ENCODE measurements at regions not wholly inside any gene's neighbourhood (a gene's known extent, or its start where the extent isn't known, plus 50 kb on each side); places are given as distances from the start of the nearest gene placed in this dataset.

DNA sequence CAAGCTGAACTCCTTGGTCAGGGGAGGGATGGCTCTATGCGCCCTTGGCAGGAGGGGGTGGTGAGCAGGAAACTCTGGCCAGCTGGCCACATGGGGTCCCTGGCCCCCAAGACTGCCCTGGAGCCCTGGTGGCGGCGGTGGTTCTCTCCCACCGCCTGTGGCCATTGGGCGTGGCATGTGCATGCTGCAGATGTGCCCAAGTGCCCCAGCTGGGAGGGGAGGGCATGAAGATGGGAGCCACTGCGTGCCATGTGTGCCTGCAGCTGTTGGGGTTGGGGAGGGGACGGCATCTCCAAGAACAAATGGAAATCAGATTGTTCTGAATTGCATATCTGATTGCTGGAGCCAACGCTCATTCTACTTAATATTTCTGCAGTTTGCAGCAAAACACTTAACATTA lies 115.7 kb upstream of the IGF1 start:
- no peak for DNase-seq (ENCODE audit: low read depth)

DNA sequence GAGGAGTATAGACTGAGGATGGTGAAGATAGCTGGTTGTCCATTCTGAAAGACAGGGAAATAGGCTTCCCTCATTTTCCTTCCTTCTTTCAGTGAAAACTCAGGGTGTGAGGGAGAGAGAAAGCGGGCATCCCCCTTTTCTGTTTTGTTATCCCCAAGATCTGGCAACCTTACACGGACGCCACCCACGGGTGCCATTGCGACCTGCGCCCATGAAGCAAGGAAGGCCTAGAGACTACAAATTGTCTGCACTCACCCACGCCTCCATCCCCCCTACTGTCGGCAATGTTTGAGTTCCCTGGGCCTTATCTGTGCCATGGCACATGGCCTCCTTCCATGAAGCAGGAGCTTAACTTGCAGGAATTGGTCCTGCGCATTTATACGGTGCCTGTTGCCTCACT lies 115.0 kb upstream of the IGF1 start:
- no peak for DNase-seq (ENCODE audit: low read depth)

DNA sequence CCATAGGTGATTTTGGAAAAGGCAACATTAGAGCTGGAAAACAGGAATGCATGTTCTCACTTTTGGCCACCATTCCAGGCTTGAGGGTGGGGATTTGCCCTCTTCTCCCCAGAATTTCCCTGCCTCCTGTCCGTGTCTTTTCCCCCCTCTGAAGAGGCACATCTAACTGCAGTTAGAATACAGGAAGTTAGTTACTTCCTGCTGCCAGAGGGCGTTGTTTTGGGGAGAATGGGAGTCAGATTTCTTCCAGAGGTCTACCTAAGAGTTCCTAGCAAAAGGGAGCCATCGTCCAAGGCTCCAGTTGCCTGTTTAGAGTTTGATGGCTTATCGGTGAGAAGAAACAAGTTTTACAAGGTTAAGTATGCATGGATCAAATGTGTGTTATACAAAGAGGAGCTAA lies 112.8 kb upstream of the IGF1 start:
- DNase-seq (ENCODE audit: low read depth): no peak

DNA sequence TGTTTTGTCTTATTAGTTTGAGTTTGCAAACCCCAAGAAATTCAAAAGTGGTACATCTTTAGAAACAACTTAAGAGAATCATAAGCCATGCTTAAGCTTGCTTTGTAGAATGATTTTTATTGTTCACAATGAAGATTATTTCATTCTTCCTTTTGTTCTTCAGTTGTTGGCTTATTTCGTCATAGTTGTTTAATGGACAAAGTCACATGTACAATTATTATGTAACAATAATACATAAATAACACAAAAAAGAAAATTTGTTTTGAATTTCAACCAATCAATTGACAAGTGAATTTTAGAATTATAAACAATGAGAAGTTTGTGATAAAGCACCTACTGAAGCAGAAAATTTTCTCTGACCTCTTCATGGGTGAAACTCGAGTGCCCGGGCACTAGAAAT lies 111.8 kb upstream of the IGF1 start:
- no peak for DNase-seq (ENCODE audit: low read depth)

DNA sequence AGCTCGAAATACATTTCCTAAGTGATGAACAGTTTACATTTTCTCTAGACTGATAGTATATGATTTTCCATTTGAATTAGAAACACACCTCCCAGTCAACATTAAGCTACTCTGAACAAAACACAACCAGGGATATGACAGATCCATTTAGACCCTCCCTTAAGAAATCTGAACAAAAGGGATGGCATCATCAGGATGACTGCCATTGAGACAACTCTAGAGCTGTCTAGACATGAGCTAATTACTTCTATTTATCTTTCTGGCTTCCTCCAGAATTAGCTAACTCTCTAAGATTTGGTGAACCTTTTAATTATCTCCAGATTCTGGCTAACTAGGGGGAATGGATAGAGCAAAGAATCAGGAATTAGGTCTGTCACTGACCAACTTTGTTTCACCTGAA lies 92.9 kb upstream of the IGF1 start:
- no peak for DNase-seq (ENCODE audit: low read depth)

DNA sequence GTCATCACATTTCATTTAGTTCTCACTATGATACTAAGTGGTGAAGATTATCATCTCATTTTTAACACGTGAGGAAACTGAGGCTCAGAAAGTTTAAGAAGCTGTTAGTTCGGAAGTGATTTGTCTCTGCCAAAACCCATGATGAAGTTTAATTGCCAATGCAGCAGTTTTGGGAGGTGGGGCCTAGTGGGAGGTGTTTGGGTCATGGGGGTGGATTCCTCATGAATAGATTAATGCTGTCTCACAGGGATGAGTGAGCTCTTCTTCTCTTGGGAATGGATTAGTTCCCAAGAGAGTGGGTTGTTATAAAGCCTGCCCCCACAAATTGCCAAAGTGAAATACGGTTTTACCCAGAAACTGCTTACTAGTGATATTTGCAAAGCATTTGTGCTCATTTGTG lies 91.5 kb upstream of the IGF1 start:
- no peak for DNase-seq (ENCODE audit: low read depth)

DNA sequence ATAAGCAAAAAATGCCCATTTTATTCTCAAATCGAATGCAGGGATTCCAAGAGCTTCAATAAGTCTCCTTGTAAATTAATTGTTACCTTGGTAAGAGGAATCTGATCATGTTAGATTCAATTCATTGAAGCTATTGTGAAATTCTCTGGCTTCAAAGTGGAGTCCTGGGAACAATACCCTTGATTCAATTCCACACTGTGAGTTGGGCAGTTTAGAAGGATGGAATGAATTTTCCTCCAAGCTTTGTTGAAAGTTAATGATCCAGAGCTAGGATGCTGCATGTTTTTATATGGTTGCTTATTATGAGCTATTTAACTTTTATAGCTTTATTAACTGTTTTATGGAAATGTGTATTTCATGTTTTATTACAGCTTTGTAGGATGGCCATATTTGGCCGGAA lies 89.9 kb upstream of the IGF1 start:
- DNase-seq (ENCODE audit: low read depth): no peak

DNA sequence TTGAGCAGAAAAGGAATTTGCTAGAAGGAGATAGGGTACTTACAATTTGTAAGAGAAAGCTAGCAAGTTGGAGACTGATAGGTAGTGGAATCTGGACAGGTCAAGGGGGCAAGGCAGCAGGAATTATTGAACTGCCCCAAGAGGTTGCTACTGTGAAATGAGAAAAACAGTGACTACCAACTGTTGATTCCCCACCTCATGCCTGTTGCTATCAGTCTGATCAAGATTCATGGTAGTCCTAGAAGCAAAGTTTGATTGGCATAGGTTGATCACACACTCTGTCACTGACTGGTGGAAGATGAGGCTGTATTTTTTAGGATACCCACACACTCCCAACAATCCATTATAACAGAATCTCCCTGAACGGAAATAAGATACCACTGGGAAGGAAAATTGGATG lies 89.4 kb upstream of the IGF1 start:
- no peak for DNase-seq (ENCODE audit: low read depth)

DNA sequence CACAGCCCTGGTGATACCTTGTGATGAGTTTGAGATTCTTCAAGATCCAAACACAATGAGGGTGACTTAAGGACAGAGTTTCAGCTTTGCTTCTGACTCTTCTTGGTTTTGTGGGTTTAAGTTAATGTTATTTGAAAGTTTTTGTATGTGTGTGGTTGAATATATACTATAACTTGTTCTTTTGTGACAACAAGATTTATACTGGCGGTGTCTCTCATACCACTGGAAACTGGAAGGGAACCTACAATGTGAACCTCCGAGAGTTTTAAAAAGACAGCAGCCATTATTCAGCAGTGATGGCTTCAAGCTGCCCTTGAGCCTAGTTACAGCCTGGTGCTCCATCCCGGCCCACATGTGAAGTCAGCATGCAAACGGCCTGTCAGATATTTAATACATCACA lies 87.9 kb upstream of the IGF1 start:
- no peak for DNase-seq (ENCODE audit: low read depth)

DNA sequence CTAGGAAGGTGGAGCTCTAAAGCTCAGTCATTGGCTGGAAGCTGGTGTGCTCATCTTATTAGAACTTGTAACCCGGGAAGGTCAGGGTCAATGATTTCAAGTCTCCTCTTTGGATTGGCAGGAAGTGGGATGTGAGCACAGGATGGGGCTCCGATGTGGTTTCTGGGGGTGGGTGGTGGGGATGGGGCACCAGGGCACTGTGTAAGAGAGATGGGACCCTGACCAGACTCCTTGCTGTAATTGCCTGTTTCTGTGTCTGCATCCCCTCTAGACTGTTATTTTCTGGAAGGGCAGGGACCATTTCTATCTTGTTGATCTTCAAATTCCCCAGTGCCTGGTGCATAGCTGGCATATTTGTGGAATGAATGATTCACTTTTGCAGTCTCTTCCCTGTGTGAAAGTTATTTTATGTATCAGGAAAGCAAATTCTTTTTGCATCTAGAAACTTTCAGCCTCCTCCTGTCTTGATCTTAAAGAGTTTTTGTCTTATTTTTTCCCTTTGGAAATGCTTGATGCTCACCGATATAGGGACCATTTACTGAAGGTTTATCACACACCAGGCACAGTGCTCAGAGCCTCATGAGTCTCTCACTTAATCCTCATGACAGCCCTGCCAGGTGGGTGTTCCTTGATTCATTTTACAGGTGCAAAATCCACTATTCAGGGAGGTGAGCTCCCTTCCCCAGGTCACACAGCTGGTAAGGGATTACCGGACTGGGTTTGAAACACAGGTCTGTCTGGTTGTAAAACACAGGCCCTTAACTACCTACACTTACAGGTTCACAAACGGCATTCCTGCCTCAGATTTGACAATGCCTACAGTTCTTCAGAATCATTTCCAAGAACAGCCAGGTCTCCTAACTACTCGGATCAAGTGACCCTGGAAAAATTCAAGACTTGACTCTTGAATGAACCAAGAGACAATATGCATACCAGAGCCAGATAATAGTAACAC lies 86.9 kb upstream of the IGF1 start:
- peak; percentile 87 for DNase-seq (ENCODE audit: low read depth)

DNA sequence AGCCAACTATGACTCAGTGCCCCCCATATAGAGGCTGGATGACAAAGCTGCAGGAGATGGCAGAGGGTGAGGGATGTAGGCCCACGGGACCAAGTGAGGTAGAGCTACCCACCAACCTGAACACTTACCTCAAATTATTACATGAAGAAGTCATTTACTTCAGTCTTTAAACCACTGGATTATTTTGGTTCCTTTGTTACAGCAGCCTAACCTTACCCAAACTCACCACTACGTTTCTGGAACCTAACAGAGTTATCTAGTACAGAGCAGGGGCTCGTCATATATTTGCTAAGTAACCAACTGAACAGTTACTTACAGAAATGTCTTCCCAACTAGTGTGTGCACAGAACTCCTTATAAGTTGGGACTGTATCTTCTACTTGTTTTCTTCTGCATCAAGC lies 85.2 kb upstream of the IGF1 start:
- DNase-seq (ENCODE audit: low read depth): no peak

DNA sequence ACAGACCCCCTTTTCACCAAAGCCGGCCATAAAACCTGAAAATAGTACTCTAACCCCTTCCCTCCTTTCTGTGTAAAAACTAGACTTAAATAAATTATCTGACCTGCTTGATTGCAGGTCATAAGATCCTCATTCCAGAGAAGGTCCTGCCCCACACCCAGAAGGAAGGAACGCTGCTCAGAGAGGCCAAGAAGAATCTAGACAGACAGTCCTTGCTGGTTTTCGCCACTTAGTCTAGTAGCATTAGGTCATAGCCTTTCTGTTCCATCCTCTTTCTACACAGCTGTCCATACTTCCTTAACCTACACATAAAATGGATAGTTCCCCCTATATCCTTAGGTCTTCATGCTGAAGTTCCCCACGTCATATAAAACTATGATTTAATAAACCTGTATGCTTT lies 83.7 kb upstream of the IGF1 start:
- no peak for DNase-seq (ENCODE audit: low read depth)

DNA sequence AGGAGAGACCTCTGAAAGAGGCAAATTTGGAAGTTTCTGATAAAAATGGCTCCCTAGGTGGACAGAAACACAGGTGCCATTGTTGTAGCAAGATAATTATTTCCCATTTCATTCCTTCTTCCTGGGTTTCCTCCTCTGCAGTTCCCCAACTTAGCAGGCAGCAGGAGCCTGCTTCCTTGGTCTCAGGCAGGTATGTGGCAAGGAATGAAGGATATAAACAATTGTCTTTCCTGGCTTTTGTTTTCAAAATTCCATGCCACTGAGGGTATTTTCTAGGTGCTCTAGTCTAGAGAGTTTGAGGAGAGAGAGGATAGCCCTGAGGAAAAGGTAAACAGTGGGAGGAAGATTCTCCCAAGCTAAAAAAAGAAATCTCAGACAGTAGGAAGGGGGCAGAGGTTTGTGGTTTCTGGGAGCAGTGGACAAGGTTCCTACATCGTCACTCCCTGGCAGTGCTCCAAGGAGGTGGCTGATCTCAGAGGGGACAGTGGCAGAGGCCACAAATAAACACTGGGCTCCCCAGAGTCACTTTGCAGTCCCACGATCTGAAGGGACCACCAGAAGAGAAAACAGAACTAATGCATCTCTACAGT lies 82.6 kb upstream of the IGF1 start:
- DNase-seq (ENCODE audit: low read depth): no peak

DNA sequence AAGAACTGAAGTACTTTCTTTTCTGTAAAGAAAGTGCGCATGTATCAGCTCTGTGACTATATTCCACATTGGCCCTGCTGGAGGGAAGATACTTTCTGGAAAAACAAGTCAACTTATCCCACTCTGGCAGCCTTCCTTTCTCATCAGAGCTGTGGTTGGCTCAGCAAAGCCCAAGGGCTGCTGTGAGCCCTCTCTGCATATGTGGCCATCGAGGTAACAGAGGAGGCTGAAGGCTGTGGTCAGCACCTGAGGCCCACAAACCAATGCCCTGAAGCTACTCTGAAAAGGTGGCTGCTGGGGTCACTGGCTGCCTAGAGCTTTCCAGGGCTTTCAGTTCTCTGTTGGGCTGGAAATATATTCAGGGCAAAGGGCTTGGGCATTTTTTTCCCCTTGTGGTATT lies 70.8 kb upstream of the IGF1 start:
- no peak for DNase-seq (ENCODE audit: low read depth)

DNA sequence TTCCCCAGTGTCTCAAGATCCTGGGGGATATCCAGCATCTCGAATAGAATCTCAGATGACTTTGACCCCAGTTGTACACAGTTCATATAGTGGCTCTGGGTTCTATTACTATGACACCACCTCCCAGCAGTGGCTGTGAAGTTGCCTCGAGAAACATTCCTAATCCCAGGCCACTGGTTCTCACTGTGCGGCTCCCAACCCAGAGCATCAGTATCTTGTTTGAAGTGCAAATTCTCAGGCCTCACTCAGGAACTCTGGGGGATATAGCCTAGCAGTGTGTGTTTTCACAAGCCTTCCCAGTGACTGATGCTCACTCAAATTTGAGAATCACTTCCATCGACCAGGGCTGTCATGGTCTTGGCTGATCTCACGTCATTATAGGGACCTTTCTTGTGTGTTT lies 69.3 kb upstream of the IGF1 start:
- DNase-seq (ENCODE audit: low read depth): no peak

DNA sequence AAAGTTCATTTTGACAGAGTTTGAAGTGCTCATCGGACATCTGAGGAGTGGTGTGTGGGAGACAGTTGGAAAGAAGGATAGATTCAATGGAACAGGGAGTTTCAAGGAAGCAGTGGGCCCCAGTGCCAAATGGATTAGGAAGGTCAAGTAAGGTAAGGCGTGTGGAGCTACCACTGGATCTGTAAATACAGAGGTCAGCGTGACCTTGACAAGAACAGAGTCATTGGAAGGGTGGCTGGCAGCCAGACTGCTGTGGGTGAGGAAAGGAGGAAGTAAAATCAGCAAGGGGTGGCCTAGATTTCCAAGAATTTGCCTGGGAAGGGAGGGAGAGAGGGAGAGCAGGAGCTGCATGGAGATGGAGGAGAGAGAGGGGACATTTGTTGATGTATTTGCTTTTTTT lies 68.2 kb upstream of the IGF1 start:
- no peak for DNase-seq (ENCODE audit: low read depth)

DNA sequence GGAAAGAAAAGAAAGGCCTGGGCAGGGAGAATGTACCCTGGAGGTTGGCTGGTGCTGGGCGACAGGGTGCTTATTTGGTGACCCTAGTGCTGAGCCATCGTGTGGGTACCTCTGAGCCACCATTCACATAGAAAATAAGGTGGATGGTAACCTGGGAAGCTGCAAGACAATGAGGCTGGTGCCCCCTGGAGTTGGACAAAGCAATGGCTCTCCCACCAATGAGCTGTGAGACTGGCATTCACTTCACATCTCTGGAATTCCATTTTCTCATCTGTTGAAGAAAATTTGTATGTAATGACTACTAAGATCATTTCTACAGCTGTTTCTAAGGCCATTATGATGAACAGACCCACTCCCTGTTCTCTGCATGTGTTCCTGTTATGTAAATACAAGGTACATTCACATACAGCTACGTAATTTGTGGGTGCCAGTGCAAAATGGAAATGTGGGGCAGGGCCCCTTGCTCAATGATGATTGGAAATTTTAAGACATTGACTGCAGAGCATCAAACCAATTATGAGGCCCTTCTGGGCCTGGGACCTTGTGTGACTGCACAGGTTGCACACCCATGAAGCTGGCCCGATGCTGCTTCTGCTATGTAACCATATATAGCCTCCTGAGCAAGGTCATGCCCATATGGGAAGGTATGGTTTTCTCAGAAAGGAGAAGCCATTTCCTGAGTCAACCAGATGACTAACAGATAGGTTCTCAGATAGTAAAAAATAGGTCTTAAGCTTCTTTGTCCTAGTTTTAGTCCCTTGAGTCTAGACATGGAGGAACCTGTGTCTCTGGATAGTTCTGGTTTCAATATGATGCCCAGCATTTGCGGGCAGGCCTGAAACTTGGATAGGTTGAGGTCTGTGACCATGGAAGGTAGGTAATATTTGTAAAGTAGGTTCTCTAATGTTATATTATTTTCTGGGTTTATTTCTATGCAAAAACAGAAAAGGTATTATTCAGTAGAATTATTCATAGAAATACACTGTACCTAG lies 63.4 kb upstream of the IGF1 start:
- no peak for DNase-seq (ENCODE audit: low read depth)

DNA sequence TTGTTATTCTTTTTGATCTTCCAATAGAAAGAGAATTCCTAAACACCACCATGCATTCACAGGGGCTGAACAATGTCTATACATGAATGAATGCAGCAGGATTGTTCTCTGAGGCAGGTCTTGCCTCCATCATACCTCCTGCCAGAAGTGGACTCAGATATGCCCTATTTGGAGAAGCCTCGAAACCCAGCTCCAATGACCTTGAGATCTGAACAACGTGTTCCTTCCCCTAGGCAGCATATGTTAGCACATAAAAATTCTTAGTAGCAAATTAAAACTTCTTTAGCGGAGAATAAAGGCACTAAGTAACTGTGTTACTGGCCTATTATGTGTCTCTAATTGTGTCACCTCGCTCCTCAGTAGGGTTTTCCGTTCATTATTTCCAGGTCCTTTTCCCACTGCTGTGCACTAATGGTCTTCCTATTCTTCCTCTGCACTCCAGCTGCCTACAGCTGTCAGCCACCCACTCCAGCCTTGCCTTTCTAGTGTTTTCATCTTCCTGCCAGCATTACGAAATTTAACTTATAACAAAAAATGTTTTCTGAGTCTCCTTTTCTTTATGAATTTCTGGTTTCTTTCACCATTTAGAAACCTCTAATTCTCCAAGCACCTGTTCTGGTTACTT lies 62.6 kb upstream of the IGF1 start:
- no peak for DNase-seq (ENCODE audit: low read depth)

DNA sequence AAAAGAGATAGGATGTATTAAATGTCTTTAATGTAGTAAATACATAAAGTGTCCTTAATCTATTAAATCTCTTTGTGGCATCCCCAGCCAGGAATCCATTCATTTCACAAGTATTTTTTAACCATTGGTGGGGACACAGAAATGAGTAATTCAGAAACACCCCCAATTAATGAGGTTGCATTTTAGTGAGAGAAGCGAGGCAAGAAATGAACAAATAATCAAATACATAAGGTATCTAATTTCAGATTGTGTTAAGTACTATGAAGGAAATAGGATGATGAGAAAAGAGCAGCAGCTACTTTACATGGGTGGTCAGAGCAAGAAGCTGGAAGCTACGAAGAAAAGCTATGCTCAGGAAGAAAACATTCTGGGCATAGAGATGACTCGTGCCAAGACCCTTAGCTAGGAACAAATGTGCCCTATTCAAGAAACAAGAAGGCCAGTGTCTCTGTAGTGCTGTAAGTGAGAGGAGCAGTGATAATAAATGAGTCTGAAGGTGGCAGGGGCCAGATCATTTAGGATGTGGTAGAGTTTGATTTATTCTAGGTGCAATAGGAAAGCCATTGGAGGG lies 60.5 kb upstream of the IGF1 start:
- no peak for DNase-seq (ENCODE audit: low read depth)

DNA sequence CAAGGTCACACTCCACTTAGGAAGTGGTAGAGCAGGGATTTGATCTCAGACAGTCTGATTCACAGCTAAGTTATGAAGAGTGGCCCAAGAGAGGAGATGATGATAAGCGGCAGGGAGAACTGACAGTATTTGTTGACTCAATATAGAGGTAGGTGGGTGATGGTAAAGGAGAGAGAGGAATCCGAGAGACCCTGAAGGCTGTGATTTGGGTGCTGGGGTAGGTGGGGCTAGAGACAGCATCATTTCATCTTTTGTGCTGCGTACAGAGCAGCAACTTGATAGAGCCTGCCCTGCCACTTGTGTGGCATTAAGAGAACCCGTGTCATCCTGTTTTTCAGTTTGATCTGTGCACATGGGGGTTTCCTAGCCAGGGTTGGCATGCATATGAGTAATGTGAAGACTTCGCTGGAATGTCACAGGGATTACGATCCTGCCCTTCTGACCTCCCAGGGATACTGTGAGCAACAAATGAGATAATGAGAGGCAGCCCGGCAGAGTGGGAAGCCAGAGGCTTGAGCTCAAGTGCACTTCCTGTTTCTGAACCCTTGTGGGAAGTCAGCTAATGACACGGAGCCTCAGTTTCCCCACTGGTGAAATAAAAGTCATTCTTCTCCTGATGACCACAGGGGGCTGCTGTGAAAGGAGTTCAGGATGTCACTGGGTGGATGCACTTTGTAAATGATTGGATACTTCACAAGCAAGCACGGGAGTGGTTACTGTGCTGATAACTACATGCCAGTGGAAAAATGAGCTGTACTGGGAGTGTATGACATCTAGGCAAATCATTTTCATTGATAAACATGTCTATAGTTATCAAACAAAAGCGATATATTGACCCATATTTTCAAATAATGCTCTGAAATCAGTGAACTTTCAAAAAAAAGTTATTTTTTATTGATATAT lies 59.5 kb upstream of the IGF1 start:
- DNase-seq (ENCODE audit: low read depth): peak; percentile 96

DNA sequence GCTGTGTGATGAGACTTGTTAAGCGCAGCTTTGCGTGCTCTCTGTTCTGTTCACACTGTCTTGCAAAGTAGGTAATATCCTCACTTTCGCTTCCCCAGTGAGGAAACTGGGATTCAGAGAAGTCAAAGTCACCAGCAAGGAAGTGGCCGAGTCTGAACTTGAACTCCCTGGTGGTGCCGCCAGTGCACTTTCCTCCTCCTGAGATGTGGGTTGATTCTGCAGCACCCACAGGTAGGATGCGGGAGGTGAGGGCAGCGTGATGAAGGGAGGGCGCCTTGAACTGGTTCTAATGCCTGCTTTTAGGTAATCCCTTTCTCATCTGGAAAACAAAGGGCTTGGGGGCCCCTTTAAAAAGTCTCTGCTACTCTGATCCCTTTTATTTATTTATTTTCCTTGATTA lies 54.9 kb upstream of the IGF1 start:
- DNase-seq (ENCODE audit: low read depth): no peak
